Testis (tissue), 2 donors: ENCODE measurements at regions not wholly inside any gene's neighbourhood (a gene's known extent, or its start where the extent isn't known, plus 50 kb on each side); places are given as distances from the start of the nearest gene placed in this dataset.

Source experiments
- DNase-seq: peaks from one replicate; pipeline ENCODE4 v3.0.0-alpha.2; 2019
- H3K27ac ChIP-seq, 2 donors: fragments of 200-600 bp; sonication (generic); one replicate each; pipeline ENCODE4 v1.5.1; 2019
- H3K27me3 ChIP-seq: fragments of 200-600 bp; sonication (generic); one replicate; pipeline ENCODE4 v1.5.1; 2019
- H3K36me3 ChIP-seq: fragments of 200-600 bp; sonication (generic); one replicate; pipeline ENCODE4 v1.5.1; 2017; ENCODE audit warnings: low read depth; ENCODE audit errors: missing control alignments
- H3K4me1 ChIP-seq: fragments of 200-600 bp; sonication (generic); one replicate; pipeline ENCODE4 v1.5.1; 2019
- H3K4me3 ChIP-seq, 2 donors: fragments of 200-600 bp; sonication (generic); one replicate each; pipeline ENCODE4 v1.5.1; 2017 to 2019
- H3K9me3 ChIP-seq: fragments of 200-600 bp; sonication (generic); one replicate; pipeline ENCODE4 v1.5.1; 2017
- POLR2A ChIP-seq: fragments of 450-650 bp; IDR thresholded peaks from one replicate; pipeline ENCODE4 v1.6.1; 2017; ENCODE audit warnings: antibody characterized with exemption, mild to moderate bottlenecking, moderate library complexity
- WGBS, 2 donors: methylation state at CpG; one replicate each; pipeline ENCODE4 v1.1.5; 2018; 5-methylcytosine and 5-hydroxymethylcytosine counted together
- intact Hi-C: fragments of 100-400 bp; cut with DNase I; formaldehyde crosslinking; loops from one replicate; pipeline ENCODE4 v1.15.1; 2023; ENCODE audit warnings: low total_unique reads
- TF ChIP-seq, protein P1 (sequence below), 3 experiments: fragments of 450-650 bp in 2 of 3; fragments of 200-600 bp in 1 of 3; sonication (generic) in 1 of 3; IDR thresholded peaks; one replicate each; pipeline ENCODE4 v1.5.1; 2016 to 2019; ENCODE audit warnings: antibody characterized with exemption in 3 of 3, mild to moderate bottlenecking in 2 of 3, moderate library complexity in 1 of 3

DNA sequence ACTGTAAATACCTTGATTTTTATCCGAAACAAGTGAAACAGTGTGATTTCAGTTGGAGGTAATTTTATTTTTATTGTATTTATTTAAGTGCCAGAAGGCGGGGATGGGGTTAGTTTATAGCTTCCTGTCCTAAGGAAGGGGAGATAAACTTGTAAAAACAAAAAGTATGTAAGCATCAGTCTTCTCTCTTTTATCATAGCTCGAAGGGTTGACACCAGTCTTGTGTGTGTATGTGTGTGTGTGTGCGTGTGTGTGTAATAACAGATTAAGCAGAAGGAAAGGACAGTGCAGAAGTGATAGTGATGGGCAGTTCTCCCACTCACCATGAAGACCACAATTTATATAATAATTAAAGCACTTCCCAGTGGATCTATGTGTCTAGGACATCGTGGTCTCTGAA lies 793.3 kb downstream of the PLCL1 start:
- H3K9me3 ChIP-seq: no peaks in the 10 kb centered on the region
- H3K27ac ChIP-seq: no peak overlapping the region
- TF ChIP-seq, protein P1, sequence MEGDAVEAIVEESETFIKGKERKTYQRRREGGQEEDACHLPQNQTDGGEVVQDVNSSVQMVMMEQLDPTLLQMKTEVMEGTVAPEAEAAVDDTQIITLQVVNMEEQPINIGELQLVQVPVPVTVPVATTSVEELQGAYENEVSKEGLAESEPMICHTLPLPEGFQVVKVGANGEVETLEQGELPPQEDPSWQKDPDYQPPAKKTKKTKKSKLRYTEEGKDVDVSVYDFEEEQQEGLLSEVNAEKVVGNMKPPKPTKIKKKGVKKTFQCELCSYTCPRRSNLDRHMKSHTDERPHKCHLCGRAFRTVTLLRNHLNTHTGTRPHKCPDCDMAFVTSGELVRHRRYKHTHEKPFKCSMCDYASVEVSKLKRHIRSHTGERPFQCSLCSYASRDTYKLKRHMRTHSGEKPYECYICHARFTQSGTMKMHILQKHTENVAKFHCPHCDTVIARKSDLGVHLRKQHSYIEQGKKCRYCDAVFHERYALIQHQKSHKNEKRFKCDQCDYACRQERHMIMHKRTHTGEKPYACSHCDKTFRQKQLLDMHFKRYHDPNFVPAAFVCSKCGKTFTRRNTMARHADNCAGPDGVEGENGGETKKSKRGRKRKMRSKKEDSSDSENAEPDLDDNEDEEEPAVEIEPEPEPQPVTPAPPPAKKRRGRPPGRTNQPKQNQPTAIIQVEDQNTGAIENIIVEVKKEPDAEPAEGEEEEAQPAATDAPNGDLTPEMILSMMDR (IDR thresholded peaks at IDR 0.05): no peak
- no peak for TF ChIP-seq POLR2A
- no peaks in the 10 kb centered on the region for H3K4me1 ChIP-seq
- no peaks in the 10 kb centered on the region for H3K36me3 ChIP-seq
- no peak overlapping the region for H3K4me3 ChIP-seq
- 42 to 47% methylated on average over 5 of the region's 5 CpGs for WGBS, 2 donors
- DNase-seq: no peak
- no peaks in the 10 kb centered on the region for H3K27me3 ChIP-seq
- intact Hi-C loops: no loop called here

- Histone ChIP-seq H3K9me3 (no peaks in the 10 kb centered on the region), H3K4me3 (no peak overlapping the region), H3K36me3 (no peaks in the 10 kb centered on the region), H3K27me3 (no peaks in the 10 kb centered on the region), H3K4me1 (no peaks in the 10 kb centered on the region), H3K27ac (no peak overlapping the region)
- TF ChIP-seq POLR2A: no peak
- TF ChIP-seq, protein P1 (IDR thresholded peaks at IDR 0.05): no peak
- DNase-seq: no peak
- intact Hi-C loops: no loop called here
These were observed 792.6 kb downstream of the PLCL1 start for GRCh38 chr2:198596985-198597384.

- Histone ChIP-seq H3K4me3 (no peak overlapping the region), H3K36me3 (no peaks in the 10 kb centered on the region), H3K27me3 (no peaks in the 10 kb centered on the region), H3K27ac (no peak overlapping the region), H3K4me1 (no peaks in the 10 kb centered on the region), H3K9me3 (no peaks in the 10 kb centered on the region)
- intact Hi-C loops: no loop called here
- DNase-seq: no peak
- no peak for TF ChIP-seq POLR2A
- TF ChIP-seq, protein P1 (IDR thresholded peaks at IDR 0.05): no peak
These were observed 791.3 kb downstream of the PLCL1 start for GRCh38 chr2:198595721-198596120.

DNA sequence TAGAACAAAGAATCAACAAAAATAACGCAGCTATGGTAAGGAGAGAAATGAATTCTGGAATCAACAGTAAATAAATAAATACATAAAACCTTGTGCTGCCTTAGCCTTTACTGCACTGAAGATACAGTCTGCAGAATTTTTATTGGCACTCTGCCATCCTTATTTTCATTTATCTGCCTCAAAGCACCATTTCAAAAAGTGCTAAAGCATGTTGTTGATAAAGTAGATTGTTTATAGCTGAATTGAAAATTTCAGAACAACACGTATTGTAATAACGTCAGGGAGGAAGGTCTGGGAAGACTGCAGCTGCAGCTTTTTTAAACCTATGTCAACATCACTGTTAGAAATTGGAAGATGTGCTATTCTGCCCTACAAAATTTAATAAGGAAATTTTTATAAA lies 787.2 kb downstream of the PLCL1 start:
- intact Hi-C loops: no loop called here
- WGBS, 2 donors: 31 to 52% methylated on average over 3 of the region's 3 CpGs
- no peak for DNase-seq

GRCh38 chr2:198587741-198588140 lies 783.3 kb downstream of the PLCL1 start:
- DNase-seq: no peak
- Histone ChIP-seq H3K4me1 (peaks cover 4% of the 10 kb centered on the region), H3K9me3 (no peaks in the 10 kb centered on the region), H3K36me3 (no peaks in the 10 kb centered on the region), H3K27ac (no peak overlapping the region), H3K4me3 (no peak overlapping the region), H3K27me3 (no peaks in the 10 kb centered on the region)
- 25 to 33% methylated on average over 7 of the region's 7 CpGs for WGBS, 2 donors
- TF ChIP-seq POLR2A: no peak
- TF ChIP-seq, protein P1 (IDR thresholded peaks at IDR 0.05): no peak
- intact Hi-C loops: no loop called here

More for the DNA sequence above, 787.2 kb downstream of the PLCL1 start:
- Histone ChIP-seq H3K27ac (no peak overlapping the region), H3K4me3 (no peak overlapping the region), H3K9me3 (no peaks in the 10 kb centered on the region), H3K27me3 (no peaks in the 10 kb centered on the region), H3K36me3 (no peaks in the 10 kb centered on the region), H3K4me1 (peaks cover 4% of the 10 kb centered on the region)
- TF ChIP-seq, protein P1 (IDR thresholded peaks at IDR 0.05): no peak
- no peak for TF ChIP-seq POLR2A
